ENCODE measurements at regions not wholly inside any gene's neighbourhood (a gene's known extent, or its start where the extent isn't known, plus 50 kb on each side); places are given as distances from the start of the nearest gene placed in this dataset.

- TF ChIP-seq, protein P1, sequence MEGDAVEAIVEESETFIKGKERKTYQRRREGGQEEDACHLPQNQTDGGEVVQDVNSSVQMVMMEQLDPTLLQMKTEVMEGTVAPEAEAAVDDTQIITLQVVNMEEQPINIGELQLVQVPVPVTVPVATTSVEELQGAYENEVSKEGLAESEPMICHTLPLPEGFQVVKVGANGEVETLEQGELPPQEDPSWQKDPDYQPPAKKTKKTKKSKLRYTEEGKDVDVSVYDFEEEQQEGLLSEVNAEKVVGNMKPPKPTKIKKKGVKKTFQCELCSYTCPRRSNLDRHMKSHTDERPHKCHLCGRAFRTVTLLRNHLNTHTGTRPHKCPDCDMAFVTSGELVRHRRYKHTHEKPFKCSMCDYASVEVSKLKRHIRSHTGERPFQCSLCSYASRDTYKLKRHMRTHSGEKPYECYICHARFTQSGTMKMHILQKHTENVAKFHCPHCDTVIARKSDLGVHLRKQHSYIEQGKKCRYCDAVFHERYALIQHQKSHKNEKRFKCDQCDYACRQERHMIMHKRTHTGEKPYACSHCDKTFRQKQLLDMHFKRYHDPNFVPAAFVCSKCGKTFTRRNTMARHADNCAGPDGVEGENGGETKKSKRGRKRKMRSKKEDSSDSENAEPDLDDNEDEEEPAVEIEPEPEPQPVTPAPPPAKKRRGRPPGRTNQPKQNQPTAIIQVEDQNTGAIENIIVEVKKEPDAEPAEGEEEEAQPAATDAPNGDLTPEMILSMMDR (conservative IDR thresholded peaks at IDR 0.05; ENCODE audit: low read length): no peak
- no peak for TF ChIP-seq EZH2phosphoT487 (IDR thresholded peaks at IDR 0.05; ENCODE audit: borderline replicate concordance)
Measured at GRCh38 chr17:72238157-72238673, 117.4 kb downstream of the SOX9 start.

Measured in Loucy (cell line).